ENCODE measurements at regions not wholly inside any gene's neighbourhood (a gene's known extent, or its start where the extent isn't known, plus 50 kb on each side); places are given as distances from the start of the nearest gene placed in this dataset.

DNA sequence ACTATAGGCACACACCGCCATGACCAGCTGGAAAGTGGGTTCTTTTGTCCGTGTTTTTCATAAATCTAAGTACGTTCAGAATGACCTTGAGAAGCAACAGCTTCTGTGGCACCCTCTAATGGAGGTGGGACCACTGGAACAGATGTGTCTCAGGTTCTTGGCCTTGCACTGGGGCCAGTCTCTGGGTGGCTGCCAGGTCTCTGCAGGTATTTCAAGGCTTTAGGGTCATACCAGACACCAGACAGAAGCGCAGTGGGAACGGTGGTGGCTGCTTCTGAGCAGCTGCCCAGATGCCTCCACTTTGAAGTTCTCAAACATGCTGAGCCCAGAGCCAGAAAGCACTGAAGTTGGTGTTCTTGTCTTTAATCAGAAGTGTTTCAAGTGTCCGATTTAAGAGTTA is 75.0 kb upstream of the RBM19 start:
- ATAC-seq (no peak), DNase-seq (ENCODE audit: low read depth, low spot score) (no peak), FAIRE-seq (no peak)
- POLR2A ChIA-PET, result no interaction called here
- Histone ChIP-seq H3K4me1 (ENCODE audit: control insufficient read depth, insufficient read depth, low read length) (no peaks in the 10 kb centered on the region), H3K36me3 (ENCODE audit: control insufficient read depth in 2 of 2, insufficient read depth in 2 of 2, low read length in 1 of 2) (no peaks in the 10 kb centered on the region), H4K20me1 (ENCODE audit: control insufficient read depth, insufficient read depth) (no peaks in the 10 kb centered on the region), H2AFZ (ENCODE audit: control insufficient read depth, low read depth, low read length) (no peak overlapping the region), H3K27me3 (replicated peaks in 1 of 2; ENCODE audit: control insufficient read depth in 2 of 2, insufficient read depth in 2 of 2, low read length in 1 of 2) (peaks cover 0 to 3% of the 10 kb centered on the region in 2 experiments; a peak in 2 of 4 replicates), H3K9ac (ENCODE audit: control insufficient read depth, insufficient read depth, low read length) (no peak overlapping the region), H3K27ac (ENCODE audit: control insufficient read depth, insufficient read depth) (no peak overlapping the region), H3K79me2 (ENCODE audit: control insufficient read depth, insufficient read depth, low read length) (no peaks in the 10 kb centered on the region), H3K4me2 (ENCODE audit: control insufficient read depth, insufficient read depth) (no peak overlapping the region), H3K9me3 (replicated peaks; ENCODE audit: control insufficient read depth, insufficient read depth, low read length) (no peaks in the 10 kb centered on the region), H3K4me3 (no peak overlapping the region)
- SMC1A ChIA-PET (ENCODE audit: uncharacterized antibody, unreplicated experiment), result no interaction called here
- no TSS peak for BruUV-seq (replicated peaks)
- TF ChIP-seq PBX3 (IDR thresholded peaks at IDR 0.05; ENCODE audit: insufficient replicate concordance, low read depth, low read length), result no peak
- TF ChIP-seq ATF7 (IDR thresholded peaks at IDR 0.05; ENCODE audit: low read depth), result no peak
- TF ChIP-seq BCL3 (IDR thresholded peaks at IDR 0.05; ENCODE audit: borderline replicate concordance, insufficient read depth, low read depth, low read length, poor library complexity, severe bottlenecking), result no peak
- TF ChIP-seq RELA (IDR thresholded peaks at IDR 0.05; ENCODE audit: borderline replicate concordance, partially characterized antibody), result no peak
- TF ChIP-seq PRDM15 (CRISPR knock-in tag; IDR thresholded peaks at IDR 0.05), result no peak
- intact Hi-C loops (cut with micrococcal nuclease; ENCODE audit: unreplicated experiment), result no loop called here
- in situ Hi-C loops (cut with MboI), result no loop called here
- RAD21 ChIA-PET (ENCODE audit: unreplicated experiment), result no interaction called here
- CTCF ChIA-PET, result no interaction called here
- WGBS (ENCODE audit: insufficient coverage, insufficient replicate concordance, low lambda C conversion rate, missing lambda C conversion rate), result 13% methylated on average over 6 of the region's 6 CpGs

Measured in GM12878 (cell line).